Left lung (tissue), 4 donors: ENCODE measurements at regions not wholly inside any gene's neighbourhood (a gene's known extent, or its start where the extent isn't known, plus 50 kb on each side); places are given as distances from the start of the nearest gene placed in this dataset.

ENCODE experiments used
- ATAC-seq: fragments of 200-7000 bp; cut with Tn5 transposase; one replicate; pipeline ENCODE4 v1.9.1; 2020; ENCODE audit warnings: moderate library complexity
- DNase-seq, 4 donors: peaks; one replicate each; pipeline ENCODE4 v3.0.0-alpha.2; 2013 to 2020
- H3K27ac ChIP-seq, 2 donors: fragments of 200-600 bp; sonication (generic) in 1 of 2; one replicate each; pipeline versions ENCODE4 v1.5.0 to v1.8.0; 2020 to 2021
- H3K27me3 ChIP-seq, 2 donors: fragments of 200-600 bp; sonication (generic) in 1 of 2; one replicate each; pipeline versions ENCODE4 v1.5.0 to v1.8.0; 2020 to 2021
- H3K36me3 ChIP-seq, 2 donors: fragments of 200-600 bp; sonication (generic) in 1 of 2; one replicate each; pipeline versions ENCODE4 v1.5.0 to v1.8.0; 2020 to 2021
- H3K4me1 ChIP-seq, 2 donors: fragments of 200-600 bp; one replicate each; pipeline ENCODE4 v1.8.0; 2021
- H3K4me3 ChIP-seq, 2 donors: fragments of 200-600 bp; sonication (generic) in 1 of 2; one replicate each; pipeline versions ENCODE4 v1.5.0 to v1.8.0; 2020 to 2021; ENCODE audit warnings: mild to moderate bottlenecking in 1 of 2
- H3K9me3 ChIP-seq, 2 donors: fragments of 200-600 bp; sonication (generic) in 1 of 2; one replicate each; pipeline versions ENCODE4 v1.5.0 to v1.8.0; 2020 to 2021
- intact Hi-C, 2 donors: fragments of 100-400 bp; cut with DNase I; formaldehyde crosslinking; loops; one replicate each; pipeline versions ENCODE4 v1.11.2 to v1.14.2; 2022
- TF ChIP-seq, protein P1 (sequence below), 2 donors: fragments of 200-600 bp; sonication (generic) in 1 of 2; IDR thresholded peaks; one replicate each; pipeline versions ENCODE4 v1.5.0 to v1.8.0; 2021; ENCODE audit warnings: antibody characterized with exemption in 2 of 2
- donor health status: DM: no; HTN: yes; CAD: no.
- donor health status: DM: no; HTN: no; CAD: no.

DNA sequence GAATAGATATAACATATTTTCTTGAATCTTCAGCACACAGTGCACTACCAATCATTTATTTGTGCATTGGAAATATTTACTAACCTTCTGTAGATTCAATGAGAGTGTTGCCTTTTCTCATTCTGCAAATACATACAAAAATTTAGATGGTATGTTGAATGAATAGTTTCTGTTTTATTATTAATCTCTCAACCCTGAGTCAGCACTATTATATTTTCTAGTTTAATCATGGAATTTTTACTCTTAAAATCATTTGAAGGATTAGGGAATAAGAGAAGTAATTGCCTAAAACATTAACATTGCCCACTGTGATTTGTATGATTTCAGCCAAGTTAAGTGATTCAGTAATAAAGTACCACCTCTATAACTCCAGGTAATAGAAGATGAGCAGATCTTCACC, 370.2 kb upstream of the CDH7 start:
- peaks cover 0 to 13% of the 10 kb centered on the region in 2 donors for H3K9me3 ChIP-seq
- no peaks in the 10 kb centered on the region for H3K4me1 ChIP-seq
- H3K27me3 ChIP-seq = no peaks in the 10 kb centered on the region
- H3K4me3 ChIP-seq = no peak overlapping the region
- DNase-seq (no peak), ATAC-seq (no peak)
- H3K36me3 ChIP-seq = no peaks in the 10 kb centered on the region
- TF ChIP-seq, protein P1, sequence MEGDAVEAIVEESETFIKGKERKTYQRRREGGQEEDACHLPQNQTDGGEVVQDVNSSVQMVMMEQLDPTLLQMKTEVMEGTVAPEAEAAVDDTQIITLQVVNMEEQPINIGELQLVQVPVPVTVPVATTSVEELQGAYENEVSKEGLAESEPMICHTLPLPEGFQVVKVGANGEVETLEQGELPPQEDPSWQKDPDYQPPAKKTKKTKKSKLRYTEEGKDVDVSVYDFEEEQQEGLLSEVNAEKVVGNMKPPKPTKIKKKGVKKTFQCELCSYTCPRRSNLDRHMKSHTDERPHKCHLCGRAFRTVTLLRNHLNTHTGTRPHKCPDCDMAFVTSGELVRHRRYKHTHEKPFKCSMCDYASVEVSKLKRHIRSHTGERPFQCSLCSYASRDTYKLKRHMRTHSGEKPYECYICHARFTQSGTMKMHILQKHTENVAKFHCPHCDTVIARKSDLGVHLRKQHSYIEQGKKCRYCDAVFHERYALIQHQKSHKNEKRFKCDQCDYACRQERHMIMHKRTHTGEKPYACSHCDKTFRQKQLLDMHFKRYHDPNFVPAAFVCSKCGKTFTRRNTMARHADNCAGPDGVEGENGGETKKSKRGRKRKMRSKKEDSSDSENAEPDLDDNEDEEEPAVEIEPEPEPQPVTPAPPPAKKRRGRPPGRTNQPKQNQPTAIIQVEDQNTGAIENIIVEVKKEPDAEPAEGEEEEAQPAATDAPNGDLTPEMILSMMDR (IDR thresholded peaks at IDR 0.05) = no peak
- intact Hi-C loops = no loop called here
- H3K27ac ChIP-seq = no peak overlapping the region

DNA sequence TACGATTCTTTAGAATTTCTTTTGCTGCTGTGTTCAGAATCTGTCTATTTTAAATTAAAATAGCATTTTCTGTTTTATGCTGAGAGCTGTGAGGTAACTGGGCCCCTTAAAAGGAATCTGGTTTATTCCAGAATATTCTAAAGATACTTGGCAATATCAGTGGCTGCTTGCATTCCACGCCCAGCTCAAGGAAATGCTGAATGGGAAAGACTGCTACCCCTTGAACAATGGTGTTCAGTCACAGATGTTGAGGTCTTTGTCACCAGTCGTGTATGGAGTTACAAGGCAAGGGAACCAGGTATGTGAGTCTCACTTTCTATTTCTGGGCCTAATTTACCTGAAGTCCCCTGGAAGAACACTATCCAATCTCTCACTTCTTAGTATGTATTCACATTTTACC, 377.9 kb upstream of the CDH7 start:
- no peak overlapping the region for H3K27ac ChIP-seq
- no peak overlapping the region for H3K4me3 ChIP-seq
- DNase-seq = no peak
- no peaks in the 10 kb centered on the region for H3K9me3 ChIP-seq
- no peaks in the 10 kb centered on the region for H3K36me3 ChIP-seq
- TF ChIP-seq, protein P1 (IDR thresholded peaks at IDR 0.05) = no peak
- ATAC-seq = no peak
- no peaks in the 10 kb centered on the region for H3K27me3 ChIP-seq
- H3K4me1 ChIP-seq = no peaks in the 10 kb centered on the region
- intact Hi-C loops = no loop called here

DNA sequence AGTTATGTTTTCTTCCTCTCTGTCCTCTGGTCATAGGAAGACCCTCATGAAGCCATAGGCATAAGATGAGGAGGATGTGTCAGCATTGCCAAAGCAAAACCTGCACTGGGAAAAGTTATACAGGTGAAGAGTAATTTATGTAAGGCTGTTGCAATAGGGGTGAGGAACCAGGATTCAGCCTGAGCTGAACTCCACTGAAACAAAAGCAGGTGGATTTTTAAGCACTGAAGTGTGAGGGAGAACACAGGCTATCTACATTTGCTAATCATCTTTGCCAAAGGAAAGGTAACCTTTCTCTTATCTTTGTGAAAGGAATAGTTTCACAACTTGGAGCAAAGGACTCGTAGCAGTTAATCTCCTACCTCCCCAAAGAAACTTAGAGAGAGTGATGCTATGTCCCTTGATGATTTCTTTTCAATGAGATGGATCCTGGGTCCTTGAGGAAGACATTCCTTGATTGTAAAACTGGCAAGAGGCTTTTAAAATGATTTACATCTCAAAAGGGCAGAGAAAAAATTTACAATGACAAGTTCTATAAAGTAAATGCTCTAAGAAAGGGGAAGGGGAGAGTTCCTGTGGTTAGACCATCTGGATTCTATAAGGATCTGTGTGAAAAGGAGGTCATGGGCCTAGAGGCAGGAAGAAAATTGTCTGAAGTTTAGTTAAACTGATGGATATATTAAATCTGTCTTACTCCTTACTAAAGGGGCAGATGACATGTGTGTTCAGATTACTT, 385.4 kb upstream of the CDH7 start:
- no peak overlapping the region for H3K4me3 ChIP-seq
- intact Hi-C loops = no loop called here
- DNase-seq = no peak
- H3K4me1 ChIP-seq = no peaks in the 10 kb centered on the region
- TF ChIP-seq, protein P1 (IDR thresholded peaks at IDR 0.05) = no peak
- no peak overlapping the region for H3K27ac ChIP-seq
- ATAC-seq = no peak
- no peaks in the 10 kb centered on the region for H3K9me3 ChIP-seq
- no peaks in the 10 kb centered on the region for H3K36me3 ChIP-seq
- no peaks in the 10 kb centered on the region for H3K27me3 ChIP-seq

DNA sequence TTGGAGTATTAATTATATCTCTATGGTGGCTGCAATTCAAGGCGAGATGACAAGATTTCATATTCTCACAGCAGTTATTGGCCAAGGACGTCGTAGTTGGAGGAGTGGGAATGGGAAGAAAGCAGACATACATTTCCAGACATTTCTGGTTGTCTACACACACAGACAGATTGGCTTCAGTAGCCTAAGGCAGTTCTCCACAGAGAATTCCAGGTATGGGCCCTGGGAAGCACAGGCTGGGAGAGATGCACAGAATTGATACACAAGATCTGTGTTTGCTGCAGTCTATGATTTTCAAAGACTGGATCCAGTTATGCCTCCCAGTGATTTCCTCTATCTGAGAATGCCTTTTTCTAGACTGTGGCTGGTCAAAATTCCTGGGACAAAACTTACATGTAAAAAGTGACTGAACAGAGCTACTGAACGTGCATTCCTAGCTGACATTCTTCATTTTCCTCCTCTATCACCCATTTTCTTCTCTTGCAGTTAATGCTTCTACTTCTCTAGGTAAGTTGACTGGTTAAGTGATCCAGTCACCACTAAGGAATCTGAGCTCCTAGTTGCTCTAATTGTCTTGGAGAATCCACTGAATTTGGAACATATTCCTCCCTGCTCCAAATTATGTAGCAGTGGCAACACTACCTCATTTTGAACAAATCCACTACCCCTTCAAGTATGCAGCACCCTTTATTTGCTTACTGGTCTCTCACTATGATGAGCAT, 386.7 kb upstream of the CDH7 start:
- Histone ChIP-seq H3K4me1 (no peaks in the 10 kb centered on the region), H3K9me3 (no peaks in the 10 kb centered on the region), H3K4me3 (no peak overlapping the region), H3K27me3 (no peaks in the 10 kb centered on the region), H3K36me3 (no peaks in the 10 kb centered on the region), H3K27ac (no peak overlapping the region)
- TF ChIP-seq, protein P1 (IDR thresholded peaks at IDR 0.05) = no peak
- intact Hi-C loops = no loop called here
- DNase-seq (no peak), ATAC-seq (no peak)

DNA sequence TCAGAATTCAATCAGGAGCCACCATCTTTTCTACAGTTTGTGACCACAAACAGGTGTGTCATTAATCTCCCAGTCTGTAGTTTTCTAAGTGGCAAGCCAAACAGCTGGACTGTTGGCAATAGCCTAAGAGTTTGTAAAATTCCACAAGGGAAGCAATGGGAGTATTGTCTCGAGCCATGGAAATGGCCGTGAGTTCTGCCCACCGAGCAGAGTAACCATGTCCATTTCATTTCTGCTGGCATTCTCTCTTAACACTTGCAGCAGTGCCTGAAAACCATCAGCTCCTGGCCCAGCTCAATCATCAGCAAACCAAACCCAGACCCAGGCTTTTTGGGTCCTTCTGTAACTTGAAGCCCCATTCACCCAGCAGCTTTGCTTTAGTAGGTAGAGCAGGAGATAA, 387.8 kb upstream of the CDH7 start:
- H3K27ac ChIP-seq = no peak overlapping the region
- DNase-seq (no peak), ATAC-seq (no peak)
- TF ChIP-seq, protein P1 (IDR thresholded peaks at IDR 0.05) = no peak
- H3K9me3 ChIP-seq = no peaks in the 10 kb centered on the region
- no peaks in the 10 kb centered on the region for H3K36me3 ChIP-seq
- no peaks in the 10 kb centered on the region for H3K27me3 ChIP-seq
- intact Hi-C loops = no loop called here
- H3K4me3 ChIP-seq = no peak overlapping the region
- no peaks in the 10 kb centered on the region for H3K4me1 ChIP-seq
